WTC11 (cell line): ENCODE measurements at regions not wholly inside any gene's neighbourhood (a gene's known extent, or its start where the extent isn't known, plus 50 kb on each side); places are given as distances from the start of the nearest gene placed in this dataset.

Experiments
- ATAC-seq: fragments of 200-7000 bp; cut with Tn5 transposase; 2 replicates; pipeline ENCODE4 v1.10.0; 2021; ENCODE audit warnings: mild to moderate bottlenecking, moderate library complexity
- CTCF ChIA-PET: fragments of 300-600 bp; sonication (Branson Sonifier 250); formaldehyde crosslinking; loops from one replicate; lab custom pipeline; 2021; ENCODE audit warnings: antibody characterized with exemption; lab: Charles Lee
- POLR2A ChIA-PET: fragments of 350-600 bp; sonication (Branson Sonifier 250); formaldehyde crosslinking; loops from one replicate; lab custom pipeline; 2021; ENCODE audit warnings: antibody characterized with exemption; lab: Charles Lee
- DNase-seq: peaks from one replicate; pipeline ENCODE4 v3.0.0; 2021; ENCODE audit warnings: low spot score
- H3K27ac Mint-ChIP-seq: 2 replicates; pipeline ENCODE4 v1.8.0; 2021; ENCODE audit warnings: mixed read lengths
- H3K27me3 Mint-ChIP-seq: 2 replicates; pipeline ENCODE4 v1.8.0; 2021; ENCODE audit warnings: low read depth, mild to moderate bottlenecking, moderate library complexity, mixed read lengths
- H3K36me3 Mint-ChIP-seq: 2 replicates; pipeline ENCODE4 v1.8.0; 2021; ENCODE audit warnings: mixed read lengths
- H3K4me1 Mint-ChIP-seq: 2 replicates; pipeline ENCODE4 v1.8.0; 2022; ENCODE audit warnings: mixed read lengths
- H3K4me3 Mint-ChIP-seq: 2 replicates; pipeline ENCODE4 v1.8.0; 2021; ENCODE audit warnings: mild to moderate bottlenecking, moderate library complexity, mixed read lengths
- H3K9me3 Mint-ChIP-seq: 2 replicates; pipeline ENCODE4 v1.8.0; 2021; ENCODE audit warnings: mixed read lengths
- CDX4 ChIP-seq: fragments of 250-450 bp; sonication (Bioruptor Pico); IDR thresholded peaks from 2 replicates; pipeline ENCODE4 v1.9.0; 2021; ENCODE audit warnings: moderate library complexity, mild to moderate bottlenecking, inconsistent platforms, borderline replicate concordance
- CREB1 ChIP-seq: sonication (generic); formaldehyde crosslinking; IDR thresholded peaks from 2 replicates; pipeline ENCODE4 v1.8.0; 2023; ENCODE audit warnings: mild to moderate bottlenecking, missing genetic modification reagents
- ELF4 ChIP-seq: sonication (generic); formaldehyde crosslinking; IDR thresholded peaks from 2 replicates; pipeline ENCODE4 v1.8.1; 2022; ENCODE audit warnings: low read depth, mild to moderate bottlenecking, moderate library complexity, missing genetic modification reagents
- FOXK1 ChIP-seq: sonication (generic); formaldehyde crosslinking; IDR thresholded peaks from 2 replicates; pipeline ENCODE4 v1.8.0; 2022; ENCODE audit warnings: mild to moderate bottlenecking, moderate library complexity, missing genetic modification reagents
- GABPB1 ChIP-seq: sonication (generic); formaldehyde crosslinking; IDR thresholded peaks from 2 replicates; pipeline ENCODE4 v1.8.1; 2023; ENCODE audit warnings: mild to moderate bottlenecking, missing genetic modification reagents
- GRHL2 ChIP-seq: fragments of 250-450 bp; sonication (Bioruptor Pico); IDR thresholded peaks from 2 replicates; pipeline ENCODE4 v1.8.0; 2022; ENCODE audit warnings: mild to moderate bottlenecking, moderate library complexity; ENCODE audit not compliant: insufficient replicate concordance, severe bottlenecking
- HMGA2 ChIP-seq: fragments of 250-450 bp; sonication (Bioruptor Pico); IDR thresholded peaks from 2 replicates; pipeline ENCODE4 v1.4.0; 2021; ENCODE audit warnings: mild to moderate bottlenecking, moderate library complexity
- MXD4 ChIP-seq: fragments of 250-450 bp; sonication (Bioruptor Pico); IDR thresholded peaks from 2 replicates; pipeline ENCODE4 v1.8.0; 2021; ENCODE audit warnings: mild to moderate bottlenecking, moderate library complexity, borderline replicate concordance
- NFE2L1 ChIP-seq: sonication (generic); formaldehyde crosslinking; IDR thresholded peaks from 2 replicates; pipeline ENCODE4 v1.8.1; 2023; ENCODE audit warnings: missing genetic modification reagents
- NFYB ChIP-seq: sonication (generic); formaldehyde crosslinking; conservative IDR thresholded peaks from 2 replicates; pipeline ENCODE4 v1.8.0; 2022; ENCODE audit warnings: low read depth, missing genetic modification reagents
- NR2C2 ChIP-seq: sonication (generic); formaldehyde crosslinking; IDR thresholded peaks from 2 replicates; pipeline ENCODE4 v1.8.0; 2022; ENCODE audit warnings: mild to moderate bottlenecking, missing genetic modification reagents
- NR3C1 ChIP-seq: sonication (generic); formaldehyde crosslinking; conservative IDR thresholded peaks from 2 replicates; pipeline ENCODE4 v1.8.1; 2023; ENCODE audit warnings: low read depth, mild to moderate bottlenecking, missing genetic modification reagents
- OVOL2 ChIP-seq: fragments of 250-450 bp; sonication (Bioruptor Pico); IDR thresholded peaks from 2 replicates; pipeline ENCODE4 v1.9.0; 2021; ENCODE audit warnings: mild to moderate bottlenecking, borderline replicate concordance
- RORB ChIP-seq: fragments of 250-450 bp; sonication (Bioruptor Pico); IDR thresholded peaks from 2 replicates; pipeline ENCODE4 v1.9.0; 2021; ENCODE audit warnings: mild to moderate bottlenecking
- SMAD3 ChIP-seq: sonication (generic); formaldehyde crosslinking; IDR thresholded peaks from 2 replicates; pipeline ENCODE4 v1.8.0; 2022; ENCODE audit warnings: missing genetic modification reagents, mild to moderate bottlenecking, borderline replicate concordance
- SMAD4 ChIP-seq: sonication (generic); formaldehyde crosslinking; IDR thresholded peaks from 2 replicates; pipeline ENCODE4 v1.8.0; 2022; ENCODE audit warnings: mild to moderate bottlenecking, missing genetic modification reagents
- SOX15 ChIP-seq: fragments of 250-450 bp; sonication (Bioruptor Pico); IDR thresholded peaks from 2 replicates; pipeline ENCODE4 v1.9.0; 2021; ENCODE audit warnings: mild to moderate bottlenecking
- ZMAT4 ChIP-seq: fragments of 250-450 bp; sonication (Bioruptor Pico); IDR thresholded peaks from 2 replicates; pipeline ENCODE4 v1.9.0; 2021; ENCODE audit warnings: mild to moderate bottlenecking
- ZNF263 ChIP-seq: sonication (generic); formaldehyde crosslinking; IDR thresholded peaks from 2 replicates; pipeline ENCODE4 v1.8.1; 2022; ENCODE audit warnings: low read depth, mild to moderate bottlenecking, moderate library complexity, missing genetic modification reagents
- ZNF317 ChIP-seq: sonication (generic); formaldehyde crosslinking; IDR thresholded peaks from 2 replicates; pipeline ENCODE4 v1.8.1; 2023; ENCODE audit warnings: low read depth, mild to moderate bottlenecking, moderate library complexity, missing genetic modification reagents, borderline replicate concordance
- ZNF416 ChIP-seq: fragments of 250-450 bp; sonication (Bioruptor Pico); IDR thresholded peaks from 2 replicates; pipeline ENCODE4 v1.9.0; 2021; ENCODE audit warnings: mild to moderate bottlenecking, inconsistent platforms
- TF ChIP-seq, protein P1 (sequence below): sonication (generic); formaldehyde crosslinking; IDR thresholded peaks from 2 replicates; pipeline ENCODE4 v1.8.1; 2023; ENCODE audit warnings: mild to moderate bottlenecking, missing genetic modification reagents, moderate library complexity
- TF ChIP-seq, protein P2 (sequence below): fragments of 250-450 bp; sonication (Bioruptor Pico); conservative IDR thresholded peaks from 2 replicates; pipeline ENCODE4 v1.9.0; 2021; ENCODE audit warnings: mild to moderate bottlenecking
- TF ChIP-seq, protein P3 (sequence below): fragments of 250-450 bp; sonication (Bioruptor Pico); IDR thresholded peaks from 2 replicates; pipeline ENCODE4 v1.8.0; 2021; ENCODE audit warnings: mild to moderate bottlenecking
- TF ChIP-seq, protein P4 (sequence below): sonication (generic); formaldehyde crosslinking; IDR thresholded peaks from 2 replicates; pipeline ENCODE4 v1.8.1; 2022; ENCODE audit warnings: mild to moderate bottlenecking, moderate library complexity, missing genetic modification reagents

- TF ChIP-seq, protein P1, sequence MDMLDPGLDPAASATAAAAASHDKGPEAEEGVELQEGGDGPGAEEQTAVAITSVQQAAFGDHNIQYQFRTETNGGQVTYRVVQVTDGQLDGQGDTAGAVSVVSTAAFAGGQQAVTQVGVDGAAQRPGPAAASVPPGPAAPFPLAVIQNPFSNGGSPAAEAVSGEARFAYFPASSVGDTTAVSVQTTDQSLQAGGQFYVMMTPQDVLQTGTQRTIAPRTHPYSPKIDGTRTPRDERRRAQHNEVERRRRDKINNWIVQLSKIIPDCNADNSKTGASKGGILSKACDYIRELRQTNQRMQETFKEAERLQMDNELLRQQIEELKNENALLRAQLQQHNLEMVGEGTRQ (CRISPR knock-in tag), result no peak
- TF ChIP-seq SOX15 (CRISPR knock-in tag) (no peak), NR3C1 (no peak)
Observed at GRCh38 chr2:60621688-60622429, 68.4 kb upstream of the BCL11A start (continued).

GRCh38 chr2:60623040-60623439, 69.6 kb upstream of the BCL11A start:
- Mint-ChIP-seq H3K4me3 (no peak overlapping the region), H3K36me3 (no peaks in the 10 kb centered on the region), H3K9me3 (no peaks in the 10 kb centered on the region), H3K4me1 (peaks cover 7% of the 10 kb centered on the region), H3K27me3 (peaks cover 4% of the 10 kb centered on the region; the same call in 1 of the 2 replicates), H3K27ac (no peak overlapping the region)
- POLR2A ChIA-PET, result no interaction called here
- DNase-seq (no peak), ATAC-seq (no peak)
- CTCF ChIA-PET, result interaction anchor here (1.1 kb wide), 1 partner anchor 51 kb away, joined by 3 read pairs; no protein-coding TSS in a partner anchor
- TF ChIP-seq HMGA2 (CRISPR knock-in tag), result no peak
- TF ChIP-seq MXD4 (CRISPR knock-in tag), result no peak
- TF ChIP-seq SMAD4 (CRISPR knock-in tag), result no peak
- TF ChIP-seq ZMAT4 (CRISPR knock-in tag), result no peak
- no peak for TF ChIP-seq FOXK1 (CRISPR knock-in tag)
- no peak for TF ChIP-seq OVOL2 (CRISPR knock-in tag)
- no peak for TF ChIP-seq ZNF416 (CRISPR knock-in tag)
- no peak for TF ChIP-seq GRHL2 (CRISPR knock-in tag)
- no peak for TF ChIP-seq SMAD3 (CRISPR knock-in tag)
- TF ChIP-seq NFYB (CRISPR knock-in tag), result no peak
- TF ChIP-seq, protein P2, sequence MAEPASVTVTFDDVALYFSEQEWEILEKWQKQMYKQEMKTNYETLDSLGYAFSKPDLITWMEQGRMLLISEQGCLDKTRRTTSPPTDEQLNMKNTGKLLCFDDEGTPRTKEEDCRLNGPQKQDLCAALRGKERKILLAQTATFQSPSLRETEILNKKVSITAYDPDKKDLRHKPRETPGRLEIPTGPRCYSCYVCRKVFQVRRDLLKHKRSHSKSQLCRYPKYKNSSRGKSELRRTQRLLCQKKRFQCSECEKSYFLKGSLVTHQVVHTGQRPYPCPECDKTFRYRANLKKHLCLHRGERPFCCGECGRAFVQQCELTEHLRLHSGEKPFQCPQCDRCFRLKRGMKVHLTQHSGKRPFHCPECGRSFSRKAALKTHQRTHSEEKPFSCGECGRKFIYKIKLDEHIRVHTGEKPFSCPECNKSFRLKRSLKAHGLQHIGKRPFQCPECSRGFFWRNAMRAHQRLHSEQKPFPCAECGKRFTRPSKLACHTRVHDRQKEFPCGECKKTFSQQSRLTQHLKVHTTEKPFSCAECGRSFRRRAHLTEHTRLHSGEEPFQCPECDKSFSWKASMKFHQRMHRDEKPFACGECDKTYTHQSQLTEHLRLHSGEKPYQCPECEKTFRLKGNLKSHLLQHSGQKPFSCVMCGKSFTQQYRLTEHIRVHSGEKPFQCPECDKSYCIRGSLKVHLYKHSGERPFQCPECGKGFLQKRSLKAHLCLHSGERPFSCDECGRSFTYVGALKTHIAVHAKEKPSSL (CRISPR knock-in tag), result no peak
- TF ChIP-seq, protein P3, sequence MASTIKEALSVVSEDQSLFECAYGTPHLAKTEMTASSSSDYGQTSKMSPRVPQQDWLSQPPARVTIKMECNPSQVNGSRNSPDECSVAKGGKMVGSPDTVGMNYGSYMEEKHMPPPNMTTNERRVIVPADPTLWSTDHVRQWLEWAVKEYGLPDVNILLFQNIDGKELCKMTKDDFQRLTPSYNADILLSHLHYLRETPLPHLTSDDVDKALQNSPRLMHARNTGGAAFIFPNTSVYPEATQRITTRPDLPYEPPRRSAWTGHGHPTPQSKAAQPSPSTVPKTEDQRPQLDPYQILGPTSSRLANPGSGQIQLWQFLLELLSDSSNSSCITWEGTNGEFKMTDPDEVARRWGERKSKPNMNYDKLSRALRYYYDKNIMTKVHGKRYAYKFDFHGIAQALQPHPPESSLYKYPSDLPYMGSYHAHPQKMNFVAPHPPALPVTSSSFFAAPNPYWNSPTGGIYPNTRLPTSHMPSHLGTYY, result no peak
- TF ChIP-seq NFE2L1 (CRISPR knock-in tag), result no peak

DNA sequence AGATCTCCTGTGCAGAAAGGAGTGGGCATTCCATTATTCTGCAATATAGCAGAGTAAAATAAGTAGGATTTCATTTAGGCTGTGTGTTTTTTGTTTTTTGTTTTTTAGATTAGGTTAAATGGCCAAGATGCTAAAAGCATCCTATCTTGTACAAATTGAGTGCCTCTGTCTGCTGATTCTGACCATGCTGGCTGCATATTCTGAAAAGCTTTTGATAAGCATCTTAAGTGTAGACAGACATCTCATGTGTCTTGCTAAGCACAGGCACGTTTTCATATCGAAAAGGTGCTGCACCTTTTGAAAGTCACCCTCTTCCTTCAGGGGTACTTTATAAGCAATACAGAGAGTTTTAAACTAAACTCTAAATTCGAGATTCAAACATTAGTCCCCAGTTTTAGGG, 74.0 kb upstream of the BCL11A start:
- POLR2A ChIA-PET, result no interaction called here
- CTCF ChIA-PET, result interaction anchor here (1.2 kb wide), 1 partner anchor 47 kb away, joined by 3 read pairs; no protein-coding TSS in a partner anchor
- no peak for TF ChIP-seq GRHL2 (CRISPR knock-in tag)
- TF ChIP-seq, protein P4, sequence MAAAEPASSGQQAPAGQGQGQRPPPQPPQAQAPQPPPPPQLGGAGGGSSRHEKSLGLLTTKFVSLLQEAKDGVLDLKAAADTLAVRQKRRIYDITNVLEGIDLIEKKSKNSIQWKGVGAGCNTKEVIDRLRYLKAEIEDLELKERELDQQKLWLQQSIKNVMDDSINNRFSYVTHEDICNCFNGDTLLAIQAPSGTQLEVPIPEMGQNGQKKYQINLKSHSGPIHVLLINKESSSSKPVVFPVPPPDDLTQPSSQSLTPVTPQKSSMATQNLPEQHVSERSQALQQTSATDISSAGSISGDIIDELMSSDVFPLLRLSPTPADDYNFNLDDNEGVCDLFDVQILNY (CRISPR knock-in tag), result no peak
- TF ChIP-seq CREB1 (CRISPR knock-in tag), result no peak
- no peak for TF ChIP-seq ELF4 (CRISPR knock-in tag)
- TF ChIP-seq ZNF317, result no peak
- TF ChIP-seq ZNF263 (CRISPR knock-in tag), result no peak
- no peak for TF ChIP-seq NR3C1
- TF ChIP-seq HMGA2 (CRISPR knock-in tag), result no peak
- no peak for TF ChIP-seq NR2C2 (CRISPR knock-in tag)
- TF ChIP-seq RORB (CRISPR knock-in tag), result no peak
- TF ChIP-seq GABPB1 (CRISPR knock-in tag), result no peak
- TF ChIP-seq CDX4 (CRISPR knock-in tag), result no peak

More for the DNA sequence above, 74.0 kb upstream of the BCL11A start:
- ATAC-seq (no peak), DNase-seq (no peak)
- no peaks in the 10 kb centered on the region for H3K36me3 Mint-ChIP-seq
- H3K4me3 Mint-ChIP-seq, result no peak overlapping the region
- H3K27ac Mint-ChIP-seq, result no peak overlapping the region
- H3K27me3 Mint-ChIP-seq, result peaks cover 4% of the 10 kb centered on the region; the same call in 1 of the 2 replicates
- peaks cover 35% of the 10 kb centered on the region for H3K4me1 Mint-ChIP-seq
- H3K9me3 Mint-ChIP-seq, result no peaks in the 10 kb centered on the region
